ENCODE measurements at regions not wholly inside any gene's neighbourhood (a gene's known extent, or its start where the extent isn't known, plus 50 kb on each side); places are given as distances from the start of the nearest gene placed in this dataset.

DNA sequence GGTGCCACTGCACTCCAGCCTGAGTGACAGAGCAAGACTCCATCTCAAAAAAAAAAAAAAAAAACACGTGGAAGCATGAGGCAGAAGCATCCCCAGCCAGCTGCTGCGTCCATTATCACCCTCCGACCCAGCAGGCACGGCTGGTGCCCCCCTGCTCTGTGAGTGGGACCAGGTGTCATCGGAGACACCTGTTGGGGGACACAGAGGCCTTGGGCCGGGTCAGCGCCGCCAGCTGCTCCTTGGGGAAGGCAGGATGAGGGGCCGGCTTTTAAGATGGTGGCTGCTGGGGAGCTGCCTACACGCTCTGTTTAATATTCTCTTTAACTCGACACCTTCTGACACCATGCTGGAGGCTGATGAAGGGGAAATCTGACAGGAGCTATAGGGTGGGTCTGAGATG lies 80.2 kb upstream of the RUFY1 start:
- TF ChIP-seq RAD21 (IDR thresholded peaks at IDR 0.05; ENCODE audit: low read length) (no peak), POLR2AphosphoS5 (IDR thresholded peaks at IDR 0.05; ENCODE audit: low read depth, low read length) (no peak), SMC3 (IDR thresholded peaks at IDR 0.05; ENCODE audit: low read depth, low read length) (no peak), EZH2phosphoT487 (IDR thresholded peaks at IDR 0.05; ENCODE audit: borderline replicate concordance, low read depth) (no peak), FOXM1 (IDR thresholded peaks at IDR 0.05; ENCODE audit: low read depth) (no peak), TAF1 (IDR thresholded peaks at IDR 0.05; ENCODE audit: borderline replicate concordance, low read depth, low read length) (no peak), EP300 (IDR thresholded peaks at IDR 0.05; ENCODE audit: borderline replicate concordance in 1 of 2, low read depth in 1 of 2, low read length in 1 of 2) (no peak), SIN3A (IDR thresholded peaks at IDR 0.05; ENCODE audit: borderline replicate concordance, low read depth, low read length) (no peak)
- TF ChIP-seq, protein P1, sequence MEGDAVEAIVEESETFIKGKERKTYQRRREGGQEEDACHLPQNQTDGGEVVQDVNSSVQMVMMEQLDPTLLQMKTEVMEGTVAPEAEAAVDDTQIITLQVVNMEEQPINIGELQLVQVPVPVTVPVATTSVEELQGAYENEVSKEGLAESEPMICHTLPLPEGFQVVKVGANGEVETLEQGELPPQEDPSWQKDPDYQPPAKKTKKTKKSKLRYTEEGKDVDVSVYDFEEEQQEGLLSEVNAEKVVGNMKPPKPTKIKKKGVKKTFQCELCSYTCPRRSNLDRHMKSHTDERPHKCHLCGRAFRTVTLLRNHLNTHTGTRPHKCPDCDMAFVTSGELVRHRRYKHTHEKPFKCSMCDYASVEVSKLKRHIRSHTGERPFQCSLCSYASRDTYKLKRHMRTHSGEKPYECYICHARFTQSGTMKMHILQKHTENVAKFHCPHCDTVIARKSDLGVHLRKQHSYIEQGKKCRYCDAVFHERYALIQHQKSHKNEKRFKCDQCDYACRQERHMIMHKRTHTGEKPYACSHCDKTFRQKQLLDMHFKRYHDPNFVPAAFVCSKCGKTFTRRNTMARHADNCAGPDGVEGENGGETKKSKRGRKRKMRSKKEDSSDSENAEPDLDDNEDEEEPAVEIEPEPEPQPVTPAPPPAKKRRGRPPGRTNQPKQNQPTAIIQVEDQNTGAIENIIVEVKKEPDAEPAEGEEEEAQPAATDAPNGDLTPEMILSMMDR (IDR thresholded peaks at IDR 0.05): no peak
- TF ChIP-seq, protein P2, sequence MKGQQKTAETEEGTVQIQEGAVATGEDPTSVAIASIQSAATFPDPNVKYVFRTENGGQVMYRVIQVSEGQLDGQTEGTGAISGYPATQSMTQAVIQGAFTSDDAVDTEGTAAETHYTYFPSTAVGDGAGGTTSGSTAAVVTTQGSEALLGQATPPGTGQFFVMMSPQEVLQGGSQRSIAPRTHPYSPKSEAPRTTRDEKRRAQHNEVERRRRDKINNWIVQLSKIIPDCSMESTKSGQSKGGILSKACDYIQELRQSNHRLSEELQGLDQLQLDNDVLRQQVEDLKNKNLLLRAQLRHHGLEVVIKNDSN (IDR thresholded peaks at IDR 0.05; ENCODE audit: borderline replicate concordance, low read depth): no peak
- TF ChIP-seq, protein P3, sequence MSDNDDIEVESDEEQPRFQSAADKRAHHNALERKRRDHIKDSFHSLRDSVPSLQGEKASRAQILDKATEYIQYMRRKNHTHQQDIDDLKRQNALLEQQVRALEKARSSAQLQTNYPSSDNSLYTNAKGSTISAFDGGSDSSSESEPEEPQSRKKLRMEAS (IDR thresholded peaks at IDR 0.05; ENCODE audit: low read depth): no peak
- TF ChIP-seq, protein P4, sequence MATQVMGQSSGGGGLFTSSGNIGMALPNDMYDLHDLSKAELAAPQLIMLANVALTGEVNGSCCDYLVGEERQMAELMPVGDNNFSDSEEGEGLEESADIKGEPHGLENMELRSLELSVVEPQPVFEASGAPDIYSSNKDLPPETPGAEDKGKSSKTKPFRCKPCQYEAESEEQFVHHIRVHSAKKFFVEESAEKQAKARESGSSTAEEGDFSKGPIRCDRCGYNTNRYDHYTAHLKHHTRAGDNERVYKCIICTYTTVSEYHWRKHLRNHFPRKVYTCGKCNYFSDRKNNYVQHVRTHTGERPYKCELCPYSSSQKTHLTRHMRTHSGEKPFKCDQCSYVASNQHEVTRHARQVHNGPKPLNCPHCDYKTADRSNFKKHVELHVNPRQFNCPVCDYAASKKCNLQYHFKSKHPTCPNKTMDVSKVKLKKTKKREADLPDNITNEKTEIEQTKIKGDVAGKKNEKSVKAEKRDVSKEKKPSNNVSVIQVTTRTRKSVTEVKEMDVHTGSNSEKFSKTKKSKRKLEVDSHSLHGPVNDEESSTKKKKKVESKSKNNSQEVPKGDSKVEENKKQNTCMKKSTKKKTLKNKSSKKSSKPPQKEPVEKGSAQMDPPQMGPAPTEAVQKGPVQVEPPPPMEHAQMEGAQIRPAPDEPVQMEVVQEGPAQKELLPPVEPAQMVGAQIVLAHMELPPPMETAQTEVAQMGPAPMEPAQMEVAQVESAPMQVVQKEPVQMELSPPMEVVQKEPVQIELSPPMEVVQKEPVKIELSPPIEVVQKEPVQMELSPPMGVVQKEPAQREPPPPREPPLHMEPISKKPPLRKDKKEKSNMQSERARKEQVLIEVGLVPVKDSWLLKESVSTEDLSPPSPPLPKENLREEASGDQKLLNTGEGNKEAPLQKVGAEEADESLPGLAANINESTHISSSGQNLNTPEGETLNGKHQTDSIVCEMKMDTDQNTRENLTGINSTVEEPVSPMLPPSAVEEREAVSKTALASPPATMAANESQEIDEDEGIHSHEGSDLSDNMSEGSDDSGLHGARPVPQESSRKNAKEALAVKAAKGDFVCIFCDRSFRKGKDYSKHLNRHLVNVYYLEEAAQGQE (IDR thresholded peaks at IDR 0.05; ENCODE audit: low read depth, low read length): no peak

Data from SK-N-SH (cell line).